WTC11 (cell line): ENCODE measurements at regions not wholly inside any gene's neighbourhood (a gene's known extent, or its start where the extent isn't known, plus 50 kb on each side); places are given as distances from the start of the nearest gene placed in this dataset.

Experiments
- ATAC-seq: fragments of 200-7000 bp; cut with Tn5 transposase; 2 replicates; pipeline ENCODE4 v1.10.0; 2021; ENCODE audit warnings: mild to moderate bottlenecking, moderate library complexity
- CTCF ChIA-PET: fragments of 300-600 bp; sonication (Branson Sonifier 250); formaldehyde crosslinking; loops from one replicate; lab custom pipeline; 2021; ENCODE audit warnings: antibody characterized with exemption; lab: Charles Lee
- POLR2A ChIA-PET: fragments of 350-600 bp; sonication (Branson Sonifier 250); formaldehyde crosslinking; loops from one replicate; lab custom pipeline; 2021; ENCODE audit warnings: antibody characterized with exemption; lab: Charles Lee
- DNase-seq: peaks from one replicate; pipeline ENCODE4 v3.0.0; 2021; ENCODE audit warnings: low spot score
- H3K27ac Mint-ChIP-seq: 2 replicates; pipeline ENCODE4 v1.8.0; 2021; ENCODE audit warnings: mixed read lengths
- H3K27me3 Mint-ChIP-seq: 2 replicates; pipeline ENCODE4 v1.8.0; 2021; ENCODE audit warnings: low read depth, mild to moderate bottlenecking, moderate library complexity, mixed read lengths
- H3K36me3 Mint-ChIP-seq: 2 replicates; pipeline ENCODE4 v1.8.0; 2021; ENCODE audit warnings: mixed read lengths
- H3K4me1 Mint-ChIP-seq: 2 replicates; pipeline ENCODE4 v1.8.0; 2022; ENCODE audit warnings: mixed read lengths
- H3K4me3 Mint-ChIP-seq: 2 replicates; pipeline ENCODE4 v1.8.0; 2021; ENCODE audit warnings: mild to moderate bottlenecking, moderate library complexity, mixed read lengths
- H3K9me3 Mint-ChIP-seq: 2 replicates; pipeline ENCODE4 v1.8.0; 2021; ENCODE audit warnings: mixed read lengths
- AR ChIP-seq: fragments of 250-450 bp; sonication (Bioruptor Pico); IDR thresholded peaks from 2 replicates; pipeline ENCODE4 v1.9.0; 2021; ENCODE audit warnings: mild to moderate bottlenecking
- ATF1 ChIP-seq: sonication (generic); formaldehyde crosslinking; IDR thresholded peaks from 2 replicates; pipeline ENCODE4 v1.8.1; 2023; ENCODE audit warnings: mild to moderate bottlenecking, moderate library complexity, missing genetic modification reagents
- CBFB ChIP-seq: sonication (generic); formaldehyde crosslinking; IDR thresholded peaks from 2 replicates; pipeline ENCODE4 v1.8.1; 2022; ENCODE audit warnings: mild to moderate bottlenecking, low read depth, missing genetic modification reagents
- CREB1 ChIP-seq: sonication (generic); formaldehyde crosslinking; IDR thresholded peaks from 2 replicates; pipeline ENCODE4 v1.8.0; 2023; ENCODE audit warnings: mild to moderate bottlenecking, missing genetic modification reagents
- EMX1 ChIP-seq: fragments of 250-450 bp; sonication (Bioruptor Pico); IDR thresholded peaks from 2 replicates; pipeline ENCODE4 v1.8.0; 2021; ENCODE audit warnings: mild to moderate bottlenecking
- ERG ChIP-seq: fragments of 250-450 bp; sonication (Bioruptor Pico); IDR thresholded peaks from 2 replicates; pipeline ENCODE4 v1.8.0; 2021; ENCODE audit warnings: mild to moderate bottlenecking
- GTF2I ChIP-seq: fragments of 250-450 bp; sonication (Bioruptor Pico); conservative IDR thresholded peaks from 2 replicates; pipeline ENCODE4 v1.4.0; 2021; ENCODE audit warnings: mild to moderate bottlenecking
- NFATC4 ChIP-seq: fragments of 250-450 bp; sonication (Bioruptor Pico); IDR thresholded peaks from 2 replicates; pipeline ENCODE4 v1.9.0; 2021; ENCODE audit warnings: mild to moderate bottlenecking
- NFE2L1 ChIP-seq: sonication (generic); formaldehyde crosslinking; IDR thresholded peaks from 2 replicates; pipeline ENCODE4 v1.8.1; 2023; ENCODE audit warnings: missing genetic modification reagents
- NFYB ChIP-seq: sonication (generic); formaldehyde crosslinking; conservative IDR thresholded peaks from 2 replicates; pipeline ENCODE4 v1.8.0; 2022; ENCODE audit warnings: low read depth, missing genetic modification reagents
- NR3C1 ChIP-seq: sonication (generic); formaldehyde crosslinking; conservative IDR thresholded peaks from 2 replicates; pipeline ENCODE4 v1.8.1; 2023; ENCODE audit warnings: low read depth, mild to moderate bottlenecking, missing genetic modification reagents
- PRDM15 ChIP-seq: sonication (generic); formaldehyde crosslinking; IDR thresholded peaks from 2 replicates; pipeline ENCODE4 v1.8.0; 2022; ENCODE audit warnings: missing genetic modification reagents
- SP1 ChIP-seq: sonication (generic); formaldehyde crosslinking; conservative IDR thresholded peaks from 2 replicates; pipeline ENCODE4 v1.8.1; 2022; ENCODE audit warnings: missing genetic modification reagents
- ZBTB21 ChIP-seq: sonication (generic); formaldehyde crosslinking; IDR thresholded peaks from 2 replicates; pipeline ENCODE4 v1.8.1; 2023; ENCODE audit warnings: mild to moderate bottlenecking, missing genetic modification reagents, borderline replicate concordance
- ZNF317 ChIP-seq: sonication (generic); formaldehyde crosslinking; IDR thresholded peaks from 2 replicates; pipeline ENCODE4 v1.8.1; 2023; ENCODE audit warnings: low read depth, mild to moderate bottlenecking, moderate library complexity, missing genetic modification reagents, borderline replicate concordance
- ZNF423 ChIP-seq: fragments of 250-450 bp; sonication (Bioruptor Pico); IDR thresholded peaks from 2 replicates; pipeline ENCODE4 v2.1.2; 2022; ENCODE audit warnings: mild to moderate bottlenecking, moderate library complexity
- ZNF425 ChIP-seq: fragments of 250-450 bp; sonication (Bioruptor Pico); conservative IDR thresholded peaks from 2 replicates; pipeline ENCODE4 v1.9.0; 2021; ENCODE audit warnings: mild to moderate bottlenecking
- TF ChIP-seq, protein P1 (sequence below): sonication (generic); formaldehyde crosslinking; IDR thresholded peaks from 2 replicates; pipeline ENCODE4 v1.8.0; 2023; ENCODE audit warnings: mild to moderate bottlenecking, missing genetic modification reagents

GRCh38 chr2:147030966-147031720 lies 813.7 kb upstream of the ACVR2A start:
- H3K36me3 Mint-ChIP-seq = no peaks in the 10 kb centered on the region
- TF ChIP-seq GTF2I (no peak), ATF1 (CRISPR knock-in tag) (no peak), NFE2L1 (CRISPR knock-in tag) (no peak), NFYB (CRISPR knock-in tag) (no peak)

DNA sequence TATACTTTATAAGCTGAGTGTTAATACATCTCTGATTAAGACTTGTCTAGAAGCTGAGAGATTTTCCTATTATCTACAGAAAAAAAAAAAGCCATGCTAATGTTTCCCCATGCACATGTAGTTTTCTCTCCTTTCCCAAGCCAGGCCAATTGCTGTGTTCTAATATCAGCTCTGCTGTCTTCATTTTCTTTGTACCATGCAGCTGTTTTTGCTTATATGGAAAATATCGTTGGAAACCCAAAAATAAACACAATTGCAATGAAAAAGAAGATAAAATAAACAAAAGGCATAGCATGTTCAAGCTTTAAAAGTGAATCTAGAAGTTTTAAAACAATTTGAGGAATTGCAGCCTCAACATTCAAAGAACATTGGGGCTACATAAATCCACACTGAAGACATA lies 817.4 kb upstream of the ACVR2A start:
- no peak for DNase-seq
- peaks cover 33% of the 10 kb centered on the region for H3K9me3 Mint-ChIP-seq
- H3K36me3 Mint-ChIP-seq = peaks cover 20% of the 10 kb centered on the region
- H3K4me1 Mint-ChIP-seq = peaks cover 17% of the 10 kb centered on the region
- ChIA-PET POLR2A (no interaction called here), CTCF (no interaction called here)
- H3K4me3 Mint-ChIP-seq = no peak overlapping the region
- TF ChIP-seq ZNF317 (CRISPR knock-in tag) = no peak
- TF ChIP-seq ZNF423 (CRISPR knock-in tag) = no peak
- TF ChIP-seq CREB1 (CRISPR knock-in tag) = no peak
- no peak for TF ChIP-seq ZBTB21 (CRISPR knock-in tag)
- no peak for TF ChIP-seq NR3C1 (CRISPR knock-in tag)
- TF ChIP-seq SP1 (CRISPR knock-in tag) = no peak
- TF ChIP-seq, protein P1, sequence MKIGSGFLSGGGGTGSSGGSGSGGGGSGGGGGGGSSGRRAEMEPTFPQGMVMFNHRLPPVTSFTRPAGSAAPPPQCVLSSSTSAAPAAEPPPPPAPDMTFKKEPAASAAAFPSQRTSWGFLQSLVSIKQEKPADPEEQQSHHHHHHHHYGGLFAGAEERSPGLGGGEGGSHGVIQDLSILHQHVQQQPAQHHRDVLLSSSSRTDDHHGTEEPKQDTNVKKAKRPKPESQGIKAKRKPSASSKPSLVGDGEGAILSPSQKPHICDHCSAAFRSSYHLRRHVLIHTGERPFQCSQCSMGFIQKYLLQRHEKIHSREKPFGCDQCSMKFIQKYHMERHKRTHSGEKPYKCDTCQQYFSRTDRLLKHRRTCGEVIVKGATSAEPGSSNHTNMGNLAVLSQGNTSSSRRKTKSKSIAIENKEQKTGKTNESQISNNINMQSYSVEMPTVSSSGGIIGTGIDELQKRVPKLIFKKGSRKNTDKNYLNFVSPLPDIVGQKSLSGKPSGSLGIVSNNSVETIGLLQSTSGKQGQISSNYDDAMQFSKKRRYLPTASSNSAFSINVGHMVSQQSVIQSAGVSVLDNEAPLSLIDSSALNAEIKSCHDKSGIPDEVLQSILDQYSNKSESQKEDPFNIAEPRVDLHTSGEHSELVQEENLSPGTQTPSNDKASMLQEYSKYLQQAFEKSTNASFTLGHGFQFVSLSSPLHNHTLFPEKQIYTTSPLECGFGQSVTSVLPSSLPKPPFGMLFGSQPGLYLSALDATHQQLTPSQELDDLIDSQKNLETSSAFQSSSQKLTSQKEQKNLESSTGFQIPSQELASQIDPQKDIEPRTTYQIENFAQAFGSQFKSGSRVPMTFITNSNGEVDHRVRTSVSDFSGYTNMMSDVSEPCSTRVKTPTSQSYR = no peak
- TF ChIP-seq EMX1 (CRISPR knock-in tag) = no peak
- TF ChIP-seq NFATC4 = no peak
- ATAC-seq = no peak
- H3K27ac Mint-ChIP-seq = no peak overlapping the region
- no peaks in the 10 kb centered on the region for H3K27me3 Mint-ChIP-seq

More at GRCh38 chr2:147030966-147031720, 813.7 kb upstream of the ACVR2A start:
- Mint-ChIP-seq H3K4me3 (no peak overlapping the region), H3K9me3 (peaks cover 9% of the 10 kb centered on the region), H3K27ac (no peak overlapping the region), H3K4me1 (peaks cover 17% of the 10 kb centered on the region), H3K27me3 (no peaks in the 10 kb centered on the region)
- ChIA-PET POLR2A (no interaction called here), CTCF (interaction anchor here (0.7 to 1.3 kb wide), 2 partner anchors 9 to 14 kb away, joined by 3 read pairs; no protein-coding TSS in a partner anchor)
- no peak for DNase-seq
- ATAC-seq = no peak

GRCh38 chr2:147026664-147027295 lies 818.0 kb upstream of the ACVR2A start:
- Mint-ChIP-seq H3K27me3 (no peaks in the 10 kb centered on the region), H3K4me3 (no peak overlapping the region), H3K4me1 (peaks cover 17% of the 10 kb centered on the region), H3K27ac (no peak overlapping the region), H3K9me3 (peaks cover 38% of the 10 kb centered on the region), H3K36me3 (peaks cover 25% of the 10 kb centered on the region)
- POLR2A ChIA-PET = no interaction called here
- ATAC-seq (no peak), DNase-seq (no peak)
- CTCF ChIA-PET = no interaction called here
- no peak for TF ChIP-seq NFYB (CRISPR knock-in tag)
- TF ChIP-seq ERG = no peak
- no peak for TF ChIP-seq ZNF425 (CRISPR knock-in tag)
- no peak for TF ChIP-seq AR (CRISPR knock-in tag)
- TF ChIP-seq NFATC4 = no peak
- TF ChIP-seq GTF2I = no peak
- TF ChIP-seq PRDM15 (CRISPR knock-in tag) = no peak
- no peak for TF ChIP-seq CBFB (CRISPR knock-in tag)
